T1000 (cell line): ENCODE measurements at regions not wholly inside any gene's neighbourhood (a gene's known extent, or its start where the extent isn't known, plus 50 kb on each side); places are given as distances from the start of the nearest gene placed in this dataset.
A peak's percentile ranks its signal among the peaks of the same experiment; 100 is the strongest.

ENCODE experiments used
- DNase-seq: peaks from one replicate; lab custom pipeline; 2025; ENCODE audit warnings: mixed read lengths; lab: John Stamatoyannopoulos, UW

GRCh38 chr11:11789735-11790369 is 51.9 kb upstream of the USP47 start:
- DNase-seq = no peak

- no peak for DNase-seq
Observed at GRCh38 chr11:11788063-11788710, 53.6 kb upstream of the USP47 start.

GRCh38 chr11:11787305-11788062 is 54.3 kb upstream of the USP47 start:
- DNase-seq = peak; percentile 30

GRCh38 chr11:11786771-11787170 is 55.0 kb upstream of the USP47 start:
- no peak for DNase-seq

- no peak for DNase-seq
Observed at GRCh38 chr11:11786234-11786633, 55.5 kb upstream of the USP47 start.

GRCh38 chr11:11782532-11783110 is 59.2 kb upstream of the USP47 start:
- no peak for DNase-seq

GRCh38 chr11:11780858-11781257 is 60.9 kb upstream of the USP47 start:
- no peak for DNase-seq

GRCh38 chr11:11779975-11780374 is 61.8 kb upstream of the USP47 start:
- DNase-seq = no peak

- DNase-seq = no peak
Observed at GRCh38 chr11:11777897-11778296, 63.9 kb upstream of the USP47 start.

GRCh38 chr11:11776714-11777113 is 65.1 kb upstream of the USP47 start:
- DNase-seq = no peak

- no peak for DNase-seq
Observed at GRCh38 chr11:11774928-11775327, 66.8 kb upstream of the USP47 start.

- no peak for DNase-seq
Observed at GRCh38 chr11:11772865-11773515, 68.8 kb upstream of the USP47 start.

GRCh38 chr11:11770921-11771486 is 70.8 kb upstream of the USP47 start:
- no peak for DNase-seq

- no peak for DNase-seq
Observed at GRCh38 chr11:11770296-11770695, 71.5 kb upstream of the USP47 start.

GRCh38 chr11:11769782-11770181 is 72.0 kb upstream of the USP47 start:
- no peak for DNase-seq

- DNase-seq = no peak
Observed at GRCh38 chr11:11769362-11769761, 72.4 kb upstream of the USP47 start.

- no peak for DNase-seq
Observed at GRCh38 chr11:11764423-11764803, 77.4 kb upstream of the USP47 start.

GRCh38 chr11:11763796-11764422 is 77.9 kb upstream of the USP47 start:
- DNase-seq = no peak

GRCh38 chr11:11760838-11761237 is 80.9 kb upstream of the USP47 start:
- no peak for DNase-seq

GRCh38 chr11:11758603-11759196 is 83.1 kb upstream of the USP47 start:
- no peak for DNase-seq

GRCh38 chr11:11757909-11758308 is 83.9 kb upstream of the USP47 start:
- DNase-seq = no peak
